GM23248 (cell line): ENCODE measurements at regions not wholly inside any gene's neighbourhood (a gene's known extent, or its start where the extent isn't known, plus 50 kb on each side); places are given as distances from the start of the nearest gene placed in this dataset.

Source experiments
- EZH2 ChIP-seq: fragments of 200-600 bp; sonication (generic); IDR thresholded peaks from 2 replicates; pipeline ENCODE4 v1.6.1; 2018; ENCODE audit warnings: antibody characterized with exemption, mild to moderate bottlenecking; ENCODE audit not compliant: insufficient read depth, poor library complexity, severe bottlenecking
- EZH2phosphoT487 ChIP-seq: fragments of 200-600 bp; sonication (generic); IDR thresholded peaks from 2 replicates; pipeline ENCODE4 v1.6.1; 2018; ENCODE audit warnings: antibody characterized with exemption, moderate library complexity, mild to moderate bottlenecking, low read depth; ENCODE audit not compliant: insufficient read depth

GRCh38 chrX:122913134-122913533, 270.9 kb upstream of the GRIA3 start:
- TF ChIP-seq EZH2 (no peak), EZH2phosphoT487 (no peak)
